ENCODE measurements at regions not wholly inside any gene's neighbourhood (a gene's known extent, or its start where the extent isn't known, plus 50 kb on each side); places are given as distances from the start of the nearest gene placed in this dataset.

GRCh38 chr18:51751901-51752300 lies 554.4 kb upstream of the MEX3C start:
- TF ChIP-seq RARB (CRISPR knock-in tag; IDR thresholded peaks at IDR 0.05) (no peak), ZFP30 (CRISPR knock-in tag; IDR thresholded peaks at IDR 0.05) (no peak), ZFP3 (CRISPR knock-in tag; IDR thresholded peaks at IDR 0.05) (no peak), TOX (CRISPR knock-in tag; IDR thresholded peaks at IDR 0.05; ENCODE audit: borderline replicate concordance) (no peak), ARNTL (CRISPR knock-in tag; IDR thresholded peaks at IDR 0.05; ENCODE audit: borderline replicate concordance, low read depth) (no peak), CREB5 (CRISPR knock-in tag; IDR thresholded peaks at IDR 0.05; ENCODE audit: low read depth) (no peak), ISL1 (CRISPR knock-in tag; IDR thresholded peaks at IDR 0.05) (no peak), TSHZ2 (CRISPR knock-in tag; IDR thresholded peaks at IDR 0.05) (no peak), PATZ1 (CRISPR knock-in tag; IDR thresholded peaks at IDR 0.05; ENCODE audit: borderline replicate concordance) (no peak)

All from SK-N-SH treated with all-trans-retinoic acid at 6 μM for 48 hours (cell line).